ENCODE measurements at regions not wholly inside any gene's neighbourhood (a gene's known extent, or its start where the extent isn't known, plus 50 kb on each side); places are given as distances from the start of the nearest gene placed in this dataset.
A peak's percentile ranks its signal among the peaks of the same experiment; 100 is the strongest.
"Not testable (repeated sequence)": the region's sequence is repeated elsewhere in the genome, so short reads cannot be mapped to it uniquely, and the experiment has no call there.

GRCh38 chr4:3365326-3365725, 72.5 kb downstream of the RGS12 start:
- DNase-seq, result no peak

- no peak for DNase-seq
These were observed 73.3 kb downstream of the RGS12 start for GRCh38 chr4:3365871-3366842.

GRCh38 chr4:3366893-3367775, 74.3 kb downstream of the RGS12 start:
- no peak for DNase-seq

GRCh38 chr4:3367866-3368265, 73.9 kb upstream of the HGFAC start:
- DNase-seq, result no peak

- DNase-seq, result no peak
These were observed 73.4 kb upstream of the HGFAC start for GRCh38 chr4:3368334-3368733.

GRCh38 chr4:3368841-3369760, 72.7 kb upstream of the HGFAC start:
- DNase-seq, result no peak

GRCh38 chr4:3369781-3370674, 71.7 kb upstream of the HGFAC start:
- DNase-seq, result peak; percentile 43

GRCh38 chr4:3371033-3372001, 70.5 kb upstream of the HGFAC start:
- DNase-seq, result no peak

- DNase-seq, result no peak
These were observed 69.4 kb upstream of the HGFAC start for GRCh38 chr4:3372264-3372932.

GRCh38 chr4:3372933-3373465, 68.8 kb upstream of the HGFAC start:
- DNase-seq, result peak; percentile 42

- no peak for DNase-seq
These were observed 68.3 kb upstream of the HGFAC start for GRCh38 chr4:3373468-3373867.

GRCh38 chr4:3374011-3374645, 67.6 kb upstream of the HGFAC start:
- no peak for DNase-seq

- no peak for DNase-seq
These were observed 67.1 kb upstream of the HGFAC start for GRCh38 chr4:3374667-3375066.

GRCh38 chr4:3375688-3376087, 66.1 kb upstream of the HGFAC start:
- no peak for DNase-seq

GRCh38 chr4:3376266-3376665, 65.5 kb upstream of the HGFAC start:
- DNase-seq, result no peak

- DNase-seq, result no peak
These were observed 64.2 kb upstream of the HGFAC start for GRCh38 chr4:3377557-3377956.

GRCh38 chr4:3380336-3380735, 61.4 kb upstream of the HGFAC start:
- not testable (repeated sequence) for DNase-seq

GRCh38 chr4:3381208-3381607, 60.6 kb upstream of the HGFAC start:
- DNase-seq, result not testable (repeated sequence)

GRCh38 chr4:3382251-3382650, 59.5 kb upstream of the HGFAC start:
- DNase-seq, result no peak
